A172 (cell line): ENCODE measurements at regions not wholly inside any gene's neighbourhood (a gene's known extent, or its start where the extent isn't known, plus 50 kb on each side); places are given as distances from the start of the nearest gene placed in this dataset.

Experiments
- DNase-seq: peaks from one replicate; pipeline ENCODE4 v3.0.0-alpha.2; 2015; ENCODE audit warnings: low spot score

GRCh38 chr6:95501032-95501904 lies 76.1 kb upstream of the MANEA start:
- no peak for DNase-seq

GRCh38 chr6:95503568-95503967 lies 73.8 kb upstream of the MANEA start:
- no peak for DNase-seq

- no peak for DNase-seq
These were observed 65.9 kb upstream of the MANEA start for GRCh38 chr6:95511404-95511803.

GRCh38 chr6:95515975-95516374 lies 61.4 kb upstream of the MANEA start:
- DNase-seq, result no peak

GRCh38 chr6:95517004-95517403 lies 60.3 kb upstream of the MANEA start:
- DNase-seq, result no peak

- DNase-seq, result peak; percentile 0
These were observed 59.8 kb upstream of the MANEA start for GRCh38 chr6:95517568-95517967.

GRCh38 chr6:95518630-95519227 lies 58.6 kb upstream of the MANEA start:
- peak; percentile 11 for DNase-seq

GRCh38 chr6:95519228-95520037 lies 57.9 kb upstream of the MANEA start:
- peak; percentile 81 for DNase-seq

GRCh38 chr6:95521181-95521580 lies 56.2 kb upstream of the MANEA start:
- DNase-seq, result no peak
